HepG2 (cell line): ENCODE measurements at regions not wholly inside any gene's neighbourhood (a gene's known extent, or its start where the extent isn't known, plus 50 kb on each side); places are given as distances from the start of the nearest gene placed in this dataset.

ENCODE experiments used
- ATAC-seq: fragments of 200-7000 bp; cut with Tn5 transposase; 3 replicates; pipeline ENCODE4 v1.9.1; 2020; ENCODE audit warnings: mild to moderate bottlenecking, moderate library complexity
- BruUV-seq: library from RNA; stranded (reverse); fragments of 400-500 nt; replicated peaks from 2 replicates; lab custom pipeline; 2021; lab: Mats Ljungman, UMichigan
- CTCF ChIA-PET: fragments of 300-600 bp; formaldehyde crosslinking; extraction: SDS; loops from one replicate; lab custom pipeline; 2021; ENCODE audit warnings: low total read pairs, inconsistent platforms, low intra/inter-chr PET ratio; lab: Yijun Ruan, JAX
- POLR2A ChIA-PET: fragments of 350-600 bp; sonication (Branson Sonifier 250); formaldehyde crosslinking; loops from one replicate; lab custom pipeline; 2020; ENCODE audit warnings: antibody characterized with exemption, inconsistent platforms; lab: Yijun Ruan, JAX
- DNase-seq: peaks from one replicate; pipeline ENCODE4 v3.0.0-alpha.2; 2015; ENCODE audit warnings: low spot score
- FAIRE-seq: peaks from 3 replicates; lab custom pipeline; 2011; peaks lifted over from hg19 to GRCh38; lab: Jason Lieb, UNC
- H2AFZ ChIP-seq: one replicate; pipeline ENCODE4 v1.6.1; 2011; ENCODE audit warnings: low read length, inconsistent platforms
- H3K27ac ChIP-seq: fragments of 300-600 bp; 3 replicates; pipeline ENCODE4 v1.8.0; 2011; ENCODE audit warnings: mixed run types, mild to moderate bottlenecking, mixed read lengths, low read length, inconsistent platforms; ENCODE audit not compliant: insufficient read depth; ENCODE audit errors: extremely low read length
- H3K27me3 ChIP-seq, 2 experiments: fragments of 200-600 bp in 1 of 2; 2 replicates in 1 of 2; 3 replicates in 1 of 2; pipeline versions ENCODE4 v1.6.0 to v1.8.0; 2011; ENCODE audit warnings: low read length in 2 of 2, mild to moderate bottlenecking in 2 of 2, moderate library complexity in 2 of 2, inconsistent platforms in 1 of 2; ENCODE audit not compliant: insufficient read depth in 2 of 2, control insufficient read depth in 1 of 2
- H3K36me3 ChIP-seq, 2 experiments: fragments of 200-600 bp in 1 of 2; replicated peaks in 1 of 2; 2 replicates in 1 of 2; 3 replicates in 1 of 2; pipeline versions ENCODE4 v1.5.1 to v1.8.0; 2011; ENCODE audit warnings: low read length in 2 of 2, inconsistent platforms in 1 of 2; ENCODE audit not compliant: insufficient read depth in 2 of 2, control insufficient read depth in 1 of 2
- H3K4me1 ChIP-seq: 2 replicates; pipeline ENCODE4 v1.5.1; 2012; ENCODE audit warnings: low read length, inconsistent platforms; ENCODE audit not compliant: insufficient read depth
- H3K4me2 ChIP-seq: 2 replicates; pipeline ENCODE4 v1.6.0; 2011; ENCODE audit warnings: low read depth, low read length, inconsistent platforms
- H3K4me3 ChIP-seq, 3 experiments: fragments of 200-600 bp in 1 of 3; sonication (generic), shearing (Covaris generic) in 1 of 3; replicated peaks in 1 of 3; 2 replicates each; pipeline ENCODE4 v1.5.1; 2011 to 2016; ENCODE audit warnings: low read length in 3 of 3, inconsistent platforms in 2 of 3, low read depth in 2 of 3, mild to moderate bottlenecking in 2 of 3, control low read depth in 1 of 3, mixed read lengths in 1 of 3; ENCODE audit not compliant: insufficient read depth in 1 of 3
- H3K79me2 ChIP-seq: one replicate; pipeline ENCODE4 v1.6.1; 2011; ENCODE audit warnings: low read length, inconsistent platforms; ENCODE audit not compliant: insufficient read depth
- H3K9ac ChIP-seq: 2 replicates; pipeline ENCODE4 v1.6.0; 2011; ENCODE audit warnings: mild to moderate bottlenecking, low read depth, low read length, inconsistent platforms; ENCODE audit not compliant: insufficient read depth
- H3K9me3 ChIP-seq: 2 replicates; pipeline ENCODE4 v1.5.1; 2012; ENCODE audit warnings: mild to moderate bottlenecking, low read length
- H4K20me1 ChIP-seq: 2 replicates; pipeline ENCODE4 v1.6.0; 2011; ENCODE audit warnings: inconsistent platforms, mild to moderate bottlenecking, low read length, moderate library complexity; ENCODE audit not compliant: insufficient read depth
- NFYC ChIP-seq: IDR thresholded peaks from 2 replicates; pipeline ENCODE4 v1.6.1; 2016; ENCODE audit warnings: missing genetic modification reagents, missing compliant biosample characterization
- PPARG ChIP-seq: conservative IDR thresholded peaks from 2 replicates; pipeline ENCODE4 v1.6.1; 2016; ENCODE audit warnings: missing biosample characterization, missing genetic modification reagents
- SALL2 ChIP-seq: sonication (generic); formaldehyde crosslinking; IDR thresholded peaks from 2 replicates; pipeline ENCODE4 v1.8.1; 2023; ENCODE audit warnings: mild to moderate bottlenecking, missing genetic modification reagents, inconsistent platforms
- ZBTB8A ChIP-seq: sonication (generic); formaldehyde crosslinking; IDR thresholded peaks from 2 replicates; pipeline ENCODE4 v1.4.0; 2020; ENCODE audit warnings: mild to moderate bottlenecking, low read depth, missing genetic modification reagents, borderline replicate concordance
- ZNF138 ChIP-seq: sonication (generic); formaldehyde crosslinking; IDR thresholded peaks from 2 replicates; pipeline ENCODE4 v1.5.0; 2020; ENCODE audit warnings: mild to moderate bottlenecking, low read depth, missing genetic modification reagents
- ZNF326 ChIP-seq: sonication (generic); formaldehyde crosslinking; IDR thresholded peaks from 2 replicates; pipeline ENCODE4 v1.4.0; 2020; ENCODE audit warnings: missing genetic modification reagents, borderline replicate concordance
- WGBS: methylation state at CpG from one replicate; pipeline ENCODE4 v1.1.6; 2017; ENCODE audit warnings: low lambda C conversion rate; 5-methylcytosine and 5-hydroxymethylcytosine counted together
- in situ Hi-C: cut with HindIII; loops from 2 replicates; pipeline ENCODE4 v1.10.0; 2017; ENCODE audit warnings: low pct_unique_long_range_greater_than_20kb; ENCODE audit not compliant: extremely low pct_ligation_motif_present
- intact Hi-C: fragments of 100-400 bp; cut with micrococcal nuclease; formaldehyde crosslinking; loops from one replicate; pipeline ENCODE4 v1.10.0; 2022; ENCODE audit not compliant: unreplicated experiment
- TF ChIP-seq, protein P1 (sequence below): sonication (generic); formaldehyde crosslinking; IDR thresholded peaks from 2 replicates; pipeline ENCODE4 v1.4.0; 2020; ENCODE audit warnings: missing genetic modification reagents
- TF ChIP-seq, protein P2 (sequence below): sonication (generic); formaldehyde crosslinking; IDR thresholded peaks from 2 replicates; pipeline ENCODE4 v1.4.0; 2020; ENCODE audit warnings: missing genetic modification reagents
- TF ChIP-seq, protein P3 (sequence below): sonication (generic); formaldehyde crosslinking; IDR thresholded peaks from 2 replicates; pipeline ENCODE4 v1.5.0; 2020; ENCODE audit warnings: missing genetic modification reagents

DNA sequence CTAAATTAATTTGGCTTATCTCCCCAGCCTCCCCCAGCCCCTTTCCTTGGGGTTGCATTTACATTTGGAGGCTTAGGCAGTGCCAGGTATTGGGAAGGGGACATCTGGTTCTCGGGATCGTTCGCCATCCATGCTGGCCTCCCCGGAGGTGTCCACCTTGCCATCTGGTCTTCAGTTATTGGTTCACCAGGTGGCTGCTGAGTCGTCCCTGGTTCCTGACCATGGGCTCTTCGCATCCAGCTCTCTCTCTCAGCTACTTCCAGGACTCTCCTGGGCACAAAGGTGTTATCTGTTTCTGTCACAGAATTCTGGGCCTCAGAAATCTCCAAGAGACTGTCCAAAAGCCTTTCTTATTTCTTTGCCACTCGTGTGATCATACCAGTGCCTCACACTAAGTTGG, 75.4 kb upstream of the SCOC start:
- WGBS, result 27% methylated on average over 7 of the region's 7 CpGs
- Histone ChIP-seq H3K36me3 (no peaks in the 10 kb centered on the region), H3K27me3 (peaks cover 0 to 8% of the 10 kb centered on the region in 2 experiments; a peak in 2 of 5 replicates), H3K4me3 (no peak overlapping the region), H3K79me2 (no peaks in the 10 kb centered on the region), H2AFZ (no peak overlapping the region), H3K9ac (no peak overlapping the region), H3K27ac (no peak overlapping the region), H3K9me3 (no peaks in the 10 kb centered on the region), H4K20me1 (no peaks in the 10 kb centered on the region), H3K4me1 (0 out of 2 replicates have a peak, but pooled peaks cover 8% of the 10 kb centered on the region), H3K4me2 (no peak overlapping the region)
- in situ Hi-C loops (no loop called here), intact Hi-C loops (no loop called here)
- POLR2A ChIA-PET, result no interaction called here
- no peak for DNase-seq
- no peak for ATAC-seq
- TF ChIP-seq ZNF138 (CRISPR knock-in tag), result no peak
- TF ChIP-seq, protein P1, sequence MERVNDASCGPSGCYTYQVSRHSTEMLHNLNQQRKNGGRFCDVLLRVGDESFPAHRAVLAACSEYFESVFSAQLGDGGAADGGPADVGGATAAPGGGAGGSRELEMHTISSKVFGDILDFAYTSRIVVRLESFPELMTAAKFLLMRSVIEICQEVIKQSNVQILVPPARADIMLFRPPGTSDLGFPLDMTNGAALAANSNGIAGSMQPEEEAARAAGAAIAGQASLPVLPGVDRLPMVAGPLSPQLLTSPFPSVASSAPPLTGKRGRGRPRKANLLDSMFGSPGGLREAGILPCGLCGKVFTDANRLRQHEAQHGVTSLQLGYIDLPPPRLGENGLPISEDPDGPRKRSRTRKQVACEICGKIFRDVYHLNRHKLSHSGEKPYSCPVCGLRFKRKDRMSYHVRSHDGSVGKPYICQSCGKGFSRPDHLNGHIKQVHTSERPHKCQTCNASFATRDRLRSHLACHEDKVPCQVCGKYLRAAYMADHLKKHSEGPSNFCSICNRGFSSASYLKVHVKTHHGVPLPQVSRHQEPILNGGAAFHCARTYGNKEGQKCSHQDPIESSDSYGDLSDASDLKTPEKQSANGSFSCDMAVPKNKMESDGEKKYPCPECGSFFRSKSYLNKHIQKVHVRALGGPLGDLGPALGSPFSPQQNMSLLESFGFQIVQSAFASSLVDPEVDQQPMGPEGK (CRISPR knock-in tag), result no peak
- TF ChIP-seq, protein P2, sequence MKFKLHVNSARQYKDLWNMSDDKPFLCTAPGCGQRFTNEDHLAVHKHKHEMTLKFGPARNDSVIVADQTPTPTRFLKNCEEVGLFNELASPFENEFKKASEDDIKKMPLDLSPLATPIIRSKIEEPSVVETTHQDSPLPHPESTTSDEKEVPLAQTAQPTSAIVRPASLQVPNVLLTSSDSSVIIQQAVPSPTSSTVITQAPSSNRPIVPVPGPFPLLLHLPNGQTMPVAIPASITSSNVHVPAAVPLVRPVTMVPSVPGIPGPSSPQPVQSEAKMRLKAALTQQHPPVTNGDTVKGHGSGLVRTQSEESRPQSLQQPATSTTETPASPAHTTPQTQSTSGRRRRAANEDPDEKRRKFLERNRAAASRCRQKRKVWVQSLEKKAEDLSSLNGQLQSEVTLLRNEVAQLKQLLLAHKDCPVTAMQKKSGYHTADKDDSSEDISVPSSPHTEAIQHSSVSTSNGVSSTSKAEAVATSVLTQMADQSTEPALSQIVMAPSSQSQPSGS (CRISPR knock-in tag), result no peak
- no peak for TF ChIP-seq PPARG (CRISPR knock-in tag)
- no peak for TF ChIP-seq NFYC (CRISPR knock-in tag)
- TF ChIP-seq ZBTB8A (CRISPR knock-in tag), result no peak
- TF ChIP-seq ZNF326 (CRISPR knock-in tag), result no peak
- TF ChIP-seq SALL2 (CRISPR knock-in tag), result no peak
- TF ChIP-seq, protein P3, sequence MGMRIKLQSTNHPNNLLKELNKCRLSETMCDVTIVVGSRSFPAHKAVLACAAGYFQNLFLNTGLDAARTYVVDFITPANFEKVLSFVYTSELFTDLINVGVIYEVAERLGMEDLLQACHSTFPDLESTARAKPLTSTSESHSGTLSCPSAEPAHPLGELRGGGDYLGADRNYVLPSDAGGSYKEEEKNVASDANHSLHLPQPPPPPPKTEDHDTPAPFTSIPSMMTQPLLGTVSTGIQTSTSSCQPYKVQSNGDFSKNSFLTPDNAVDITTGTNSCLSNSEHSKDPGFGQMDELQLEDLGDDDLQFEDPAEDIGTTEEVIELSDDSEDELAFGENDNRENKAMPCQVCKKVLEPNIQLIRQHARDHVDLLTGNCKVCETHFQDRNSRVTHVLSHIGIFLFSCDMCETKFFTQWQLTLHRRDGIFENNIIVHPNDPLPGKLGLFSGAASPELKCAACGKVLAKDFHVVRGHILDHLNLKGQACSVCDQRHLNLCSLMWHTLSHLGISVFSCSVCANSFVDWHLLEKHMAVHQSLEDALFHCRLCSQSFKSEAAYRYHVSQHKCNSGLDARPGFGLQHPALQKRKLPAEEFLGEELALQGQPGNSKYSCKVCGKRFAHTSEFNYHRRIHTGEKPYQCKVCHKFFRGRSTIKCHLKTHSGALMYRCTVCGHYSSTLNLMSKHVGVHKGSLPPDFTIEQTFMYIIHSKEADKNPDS, result no peak
- CTCF ChIA-PET, result no interaction called here
- no peak for FAIRE-seq
- BruUV-seq, result no TSS peak
